HepG2 (cell line): ENCODE measurements at regions not wholly inside any gene's neighbourhood (a gene's known extent, or its start where the extent isn't known, plus 50 kb on each side); places are given as distances from the start of the nearest gene placed in this dataset.
"Not testable (repeated sequence)": the region's sequence is repeated elsewhere in the genome, so short reads cannot be mapped to it uniquely, and the experiment has no call there.

ENCODE experiments used
- ATAC-seq: fragments of 200-7000 bp; cut with Tn5 transposase; 3 replicates; pipeline ENCODE4 v1.9.1; 2020; ENCODE audit warnings: mild to moderate bottlenecking, moderate library complexity
- BruUV-seq: library from RNA; stranded (reverse); fragments of 400-500 nt; replicated peaks from 2 replicates; lab custom pipeline; 2021; lab: Mats Ljungman, UMichigan
- CTCF ChIA-PET: fragments of 300-600 bp; formaldehyde crosslinking; extraction: SDS; loops from one replicate; lab custom pipeline; 2021; ENCODE audit warnings: low total read pairs, inconsistent platforms, low intra/inter-chr PET ratio; lab: Yijun Ruan, JAX
- POLR2A ChIA-PET: fragments of 350-600 bp; sonication (Branson Sonifier 250); formaldehyde crosslinking; loops from one replicate; lab custom pipeline; 2020; ENCODE audit warnings: antibody characterized with exemption, inconsistent platforms; lab: Yijun Ruan, JAX
- DNase-seq: peaks from one replicate; pipeline ENCODE4 v3.0.0-alpha.2; 2015; ENCODE audit warnings: low spot score
- FAIRE-seq: peaks from 3 replicates; lab custom pipeline; 2011; peaks lifted over from hg19 to GRCh38; lab: Jason Lieb, UNC
- H2AFZ ChIP-seq: one replicate; pipeline ENCODE4 v1.6.1; 2011; ENCODE audit warnings: low read length, inconsistent platforms
- H3K27ac ChIP-seq: fragments of 300-600 bp; 3 replicates; pipeline ENCODE4 v1.8.0; 2011; ENCODE audit warnings: mixed run types, mild to moderate bottlenecking, mixed read lengths, low read length, inconsistent platforms; ENCODE audit not compliant: insufficient read depth; ENCODE audit errors: extremely low read length
- H3K27me3 ChIP-seq, 2 experiments: fragments of 200-600 bp in 1 of 2; 2 replicates in 1 of 2; 3 replicates in 1 of 2; pipeline versions ENCODE4 v1.6.0 to v1.8.0; 2011; ENCODE audit warnings: low read length in 2 of 2, mild to moderate bottlenecking in 2 of 2, moderate library complexity in 2 of 2, inconsistent platforms in 1 of 2; ENCODE audit not compliant: insufficient read depth in 2 of 2, control insufficient read depth in 1 of 2
- H3K36me3 ChIP-seq, 2 experiments: fragments of 200-600 bp in 1 of 2; replicated peaks in 1 of 2; 2 replicates in 1 of 2; 3 replicates in 1 of 2; pipeline versions ENCODE4 v1.5.1 to v1.8.0; 2011; ENCODE audit warnings: low read length in 2 of 2, inconsistent platforms in 1 of 2; ENCODE audit not compliant: insufficient read depth in 2 of 2, control insufficient read depth in 1 of 2
- H3K4me1 ChIP-seq: 2 replicates; pipeline ENCODE4 v1.5.1; 2012; ENCODE audit warnings: low read length, inconsistent platforms; ENCODE audit not compliant: insufficient read depth
- H3K4me2 ChIP-seq: 2 replicates; pipeline ENCODE4 v1.6.0; 2011; ENCODE audit warnings: low read depth, low read length, inconsistent platforms
- H3K4me3 ChIP-seq, 3 experiments: fragments of 200-600 bp in 1 of 3; sonication (generic), shearing (Covaris generic) in 1 of 3; replicated peaks in 1 of 3; 2 replicates each; pipeline ENCODE4 v1.5.1; 2011 to 2016; ENCODE audit warnings: low read length in 3 of 3, inconsistent platforms in 2 of 3, low read depth in 2 of 3, mild to moderate bottlenecking in 2 of 3, control low read depth in 1 of 3, mixed read lengths in 1 of 3; ENCODE audit not compliant: insufficient read depth in 1 of 3
- H3K79me2 ChIP-seq: one replicate; pipeline ENCODE4 v1.6.1; 2011; ENCODE audit warnings: low read length, inconsistent platforms; ENCODE audit not compliant: insufficient read depth
- H3K9ac ChIP-seq: 2 replicates; pipeline ENCODE4 v1.6.0; 2011; ENCODE audit warnings: mild to moderate bottlenecking, low read depth, low read length, inconsistent platforms; ENCODE audit not compliant: insufficient read depth
- H3K9me3 ChIP-seq: 2 replicates; pipeline ENCODE4 v1.5.1; 2012; ENCODE audit warnings: mild to moderate bottlenecking, low read length
- H4K20me1 ChIP-seq: 2 replicates; pipeline ENCODE4 v1.6.0; 2011; ENCODE audit warnings: inconsistent platforms, mild to moderate bottlenecking, low read length, moderate library complexity; ENCODE audit not compliant: insufficient read depth
- WGBS: methylation state at CpG from one replicate; pipeline ENCODE4 v1.1.6; 2017; ENCODE audit warnings: low lambda C conversion rate; 5-methylcytosine and 5-hydroxymethylcytosine counted together
- in situ Hi-C: cut with HindIII; loops from 2 replicates; pipeline ENCODE4 v1.10.0; 2017; ENCODE audit warnings: low pct_unique_long_range_greater_than_20kb; ENCODE audit not compliant: extremely low pct_ligation_motif_present
- intact Hi-C: fragments of 100-400 bp; cut with micrococcal nuclease; formaldehyde crosslinking; loops from one replicate; pipeline ENCODE4 v1.10.0; 2022; ENCODE audit not compliant: unreplicated experiment

DNA sequence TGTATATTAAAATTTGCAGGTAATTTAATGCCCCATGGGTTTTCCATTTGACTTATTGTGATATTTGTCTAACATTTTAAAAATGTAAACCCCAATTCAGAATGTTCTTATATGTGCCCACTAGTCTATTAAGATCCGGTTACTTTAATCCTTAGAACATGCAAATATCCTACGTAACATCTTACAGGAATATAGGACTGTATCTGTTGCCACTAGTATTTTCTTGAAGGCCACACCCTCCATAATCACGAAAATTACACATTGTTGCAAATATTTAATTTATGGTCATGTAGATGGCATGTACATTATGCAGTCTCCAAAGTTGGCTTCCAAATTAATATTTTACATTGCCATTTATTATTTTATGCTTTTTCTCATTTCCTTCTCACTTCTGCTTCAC lies 329.2 kb upstream of the NOTCH2NLA start:
- H3K27ac ChIP-seq, H3K36me3 ChIP-seq, in situ Hi-C loops, H3K4me1 ChIP-seq, BruUV-seq, H3K9me3 ChIP-seq, intact Hi-C loops, H3K4me3 ChIP-seq, ATAC-seq, DNase-seq, H3K4me2 ChIP-seq, H4K20me1 ChIP-seq, POLR2A ChIA-PET, H3K9ac ChIP-seq, H3K79me2 ChIP-seq, H3K27me3 ChIP-seq, CTCF ChIA-PET, FAIRE-seq, H2AFZ ChIP-seq: not testable (repeated sequence)
- WGBS: 55% methylated on average over 2 of the region's 3 CpGs

DNA sequence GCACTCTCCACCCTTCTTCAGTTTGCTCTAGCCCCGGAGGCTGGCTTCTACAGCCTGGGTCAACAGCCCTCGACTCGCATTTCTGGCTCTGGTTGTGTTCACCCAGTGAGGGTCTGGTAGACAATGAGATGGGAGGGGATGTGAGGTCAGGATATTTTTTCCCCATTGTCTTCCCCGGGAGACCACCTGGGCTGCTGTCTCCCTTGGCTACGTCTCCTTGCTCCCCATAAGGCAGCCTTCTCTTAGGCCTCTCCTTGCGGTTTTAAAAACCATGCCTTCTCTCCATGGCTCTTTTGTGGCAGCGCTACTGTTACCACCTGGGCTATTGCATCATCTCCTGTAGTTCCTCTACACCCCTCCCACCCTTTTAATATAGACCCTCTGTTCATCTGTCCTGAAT lies 327.6 kb upstream of the NOTCH2NLA start:
- 0% methylated on average over 2 of the region's 7 CpGs for WGBS
- in situ Hi-C loops, H2AFZ ChIP-seq, H3K36me3 ChIP-seq, H4K20me1 ChIP-seq, BruUV-seq, DNase-seq, H3K4me1 ChIP-seq, H3K27ac ChIP-seq, H3K4me3 ChIP-seq, H3K9me3 ChIP-seq, H3K9ac ChIP-seq, ATAC-seq, POLR2A ChIA-PET, CTCF ChIA-PET, H3K27me3 ChIP-seq, H3K4me2 ChIP-seq, H3K79me2 ChIP-seq, FAIRE-seq, intact Hi-C loops: not testable (repeated sequence)

DNA sequence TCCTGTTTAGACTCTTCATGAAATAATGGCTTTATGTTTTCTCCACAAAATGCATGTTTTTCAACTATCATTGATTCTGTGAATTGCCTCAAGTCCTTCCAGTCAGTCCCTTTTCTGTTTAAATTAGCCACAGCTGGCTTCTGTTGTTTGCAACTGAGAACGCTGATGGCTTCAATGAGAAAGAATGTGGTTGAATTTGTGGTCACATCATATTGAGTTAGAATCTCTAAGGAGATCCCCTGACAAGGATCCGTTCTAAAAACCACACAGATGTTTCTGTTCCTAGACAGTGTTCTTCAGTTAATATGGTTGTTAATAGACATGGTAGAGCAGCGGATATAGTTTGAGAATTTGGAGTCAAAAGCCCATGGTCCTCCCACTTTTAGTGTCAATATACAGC lies 323.6 kb upstream of the NOTCH2NLA start:
- in situ Hi-C loops, H3K9me3 ChIP-seq, FAIRE-seq, H3K36me3 ChIP-seq, H3K9ac ChIP-seq, H3K27ac ChIP-seq, CTCF ChIA-PET, H3K4me3 ChIP-seq, intact Hi-C loops, DNase-seq, ATAC-seq, H3K27me3 ChIP-seq, H3K4me1 ChIP-seq, POLR2A ChIA-PET, BruUV-seq, H4K20me1 ChIP-seq, H3K79me2 ChIP-seq, H3K4me2 ChIP-seq, H2AFZ ChIP-seq: not testable (repeated sequence)
- WGBS: 0% methylated on average over 2 of the region's 3 CpGs

DNA sequence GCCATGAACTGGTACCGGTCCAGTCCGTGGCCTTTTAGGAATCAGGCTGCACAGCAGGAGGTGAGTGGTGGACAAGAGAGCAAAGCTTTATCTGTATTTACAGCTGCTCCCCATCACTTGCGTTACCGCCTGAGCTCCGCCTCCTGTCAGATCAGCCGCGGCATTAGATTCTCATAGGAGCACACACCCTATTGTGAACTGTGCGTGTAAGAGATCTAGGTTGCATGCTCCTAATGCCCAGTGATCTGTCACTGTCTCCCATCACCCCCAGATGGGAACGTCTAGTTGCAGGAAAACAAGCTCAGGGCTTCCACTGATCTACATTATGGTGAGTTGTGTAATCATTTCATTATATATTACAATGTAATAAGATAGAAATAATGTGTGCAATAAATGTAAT lies 319.9 kb upstream of the NOTCH2NLA start:
- BruUV-seq, DNase-seq, H3K27me3 ChIP-seq, H4K20me1 ChIP-seq, POLR2A ChIA-PET, H3K9ac ChIP-seq, FAIRE-seq, H3K9me3 ChIP-seq, H2AFZ ChIP-seq, ATAC-seq, in situ Hi-C loops, intact Hi-C loops, H3K4me2 ChIP-seq, H3K36me3 ChIP-seq, H3K4me3 ChIP-seq, H3K79me2 ChIP-seq, CTCF ChIA-PET, H3K4me1 ChIP-seq, H3K27ac ChIP-seq: not testable (repeated sequence)
- WGBS: 10% methylated on average over 2 of the region's 9 CpGs
